H1 (cell line): ENCODE measurements at regions not wholly inside any gene's neighbourhood (a gene's known extent, or its start where the extent isn't known, plus 50 kb on each side); places are given as distances from the start of the nearest gene placed in this dataset.

ENCODE experiments used
- CTCF ChIA-PET: fragments of 300-600 bp; sonication (Branson Sonifier 250); formaldehyde crosslinking; loops from one replicate; lab custom pipeline; 2021; ENCODE audit not compliant: partially characterized antibody; lab: Charles Lee
- POLR2A ChIA-PET: fragments of 300-600 bp; sonication (Branson Sonifier 250); formaldehyde crosslinking; loops from one replicate; lab custom pipeline; 2021; ENCODE audit warnings: inconsistent platforms; ENCODE audit not compliant: partially characterized antibody; lab: Charles Lee
- DNase-seq, 2 experiments: peaks; one replicate each; pipeline versions ENCODE4 v3.0.0 to v3.0.0-alpha.2; 2010 to 2022; ENCODE audit warnings: low spot score in 2 of 2, low read depth in 1 of 2, mixed read lengths in 1 of 2
- FAIRE-seq: peaks from 2 replicates; lab custom pipeline; 2011; peaks lifted over from hg19 to GRCh38; lab: Jason Lieb, UNC
- H2AFZ ChIP-seq: 2 replicates; pipeline ENCODE4 v1.8.1; 2012; ENCODE audit warnings: low read length, inconsistent platforms
- H2AK5ac ChIP-seq: 2 replicates; pipeline ENCODE4 v1.6.1; 2013; ENCODE audit warnings: low read depth, low read length
- H2BK120ac ChIP-seq: replicated peaks from 2 replicates; pipeline ENCODE3; 2013; ENCODE audit warnings: low read depth, low read length, inconsistent platforms
- H2BK12ac ChIP-seq: 2 replicates; pipeline ENCODE4 v1.6.1; 2013; ENCODE audit warnings: low read depth, low read length
- H2BK15ac ChIP-seq: 2 replicates; pipeline ENCODE4 v1.6.1; 2013; ENCODE audit warnings: low read length
- H2BK20ac ChIP-seq: 2 replicates; pipeline ENCODE4 v1.6.1; 2013; ENCODE audit warnings: low read length
- H2BK5ac ChIP-seq: 2 replicates; pipeline ENCODE4 v1.6.1; 2013; ENCODE audit warnings: low read depth, low read length
- H3K14ac ChIP-seq: 2 replicates; pipeline ENCODE4 v1.6.1; 2013; ENCODE audit warnings: inconsistent platforms; ENCODE audit not compliant: insufficient read length
- H3K18ac ChIP-seq: 2 replicates; pipeline ENCODE4 v1.6.1; 2013; ENCODE audit warnings: low read length; ENCODE audit errors: extremely low read depth
- H3K23ac ChIP-seq: 2 replicates; pipeline ENCODE4 v1.6.1; 2013; ENCODE audit warnings: inconsistent platforms; ENCODE audit not compliant: insufficient read length
- H3K23me2 ChIP-seq: 2 replicates; pipeline ENCODE4 v1.6.1; 2013; ENCODE audit warnings: low read depth, low read length
- H3K27ac ChIP-seq: 2 replicates; pipeline ENCODE4 v1.6.1; 2011; ENCODE audit warnings: low read depth, low read length, inconsistent platforms
- H3K27me3 ChIP-seq, 4 experiments: replicated peaks in 1 of 4; 1 replicate in 1 of 4; 2 replicates in 3 of 4; pipeline versions ENCODE4 v1.6.1 to v1.8.1; 2011 to 2013; ENCODE audit warnings: low read length in 3 of 4, mild to moderate bottlenecking in 3 of 4, inconsistent platforms in 2 of 4, mixed read lengths in 2 of 4, moderate library complexity in 1 of 4; ENCODE audit not compliant: control insufficient read depth in 3 of 4, insufficient read depth in 3 of 4; ENCODE audit errors: extremely low read depth in 1 of 4
- H3K36me3 ChIP-seq, 4 experiments: 2 replicates each; pipeline versions ENCODE4 v1.6.1 to v1.8.1; 2011 to 2013; ENCODE audit warnings: mild to moderate bottlenecking in 4 of 4, low read length in 3 of 4, moderate library complexity in 2 of 4, control low read depth in 1 of 4, inconsistent platforms in 1 of 4; ENCODE audit not compliant: insufficient read depth in 4 of 4, control insufficient read depth in 2 of 4
- H3K4ac ChIP-seq: replicated peaks from 2 replicates; pipeline ENCODE3; 2013; ENCODE audit warnings: low read length, low read depth, mixed read lengths, inconsistent platforms; ENCODE audit not compliant: insufficient read length
- H3K4me1 ChIP-seq, 4 experiments: replicated peaks in 1 of 4; 1 replicate in 1 of 4; 2 replicates in 3 of 4; pipeline versions ENCODE4 v1.6.1 to v1.8.1; 2011 to 2013; ENCODE audit warnings: low read length in 3 of 4, inconsistent platforms in 2 of 4, mixed read lengths in 1 of 4; ENCODE audit not compliant: insufficient read depth in 4 of 4, control insufficient read depth in 3 of 4
- H3K4me2 ChIP-seq, 2 experiments: 2 replicates each; pipeline versions ENCODE4 v1.6.1 to v1.8.1; 2011 to 2013; ENCODE audit warnings: low read depth in 2 of 2, low read length in 2 of 2, control low read depth in 1 of 2, inconsistent platforms in 1 of 2, mild to moderate bottlenecking in 1 of 2; ENCODE audit not compliant: insufficient read depth in 1 of 2
- H3K4me3 ChIP-seq, 4 experiments: fragments of 200-600, 300-600 bp in 1 of 4; sonication (generic), shearing (Covaris generic), sonication (Bioruptor Twin) in 1 of 4; 2 replicates each; pipeline versions ENCODE4 v1.5.1 to v1.8.1; 2011 to 2016; ENCODE audit warnings: low read length in 4 of 4, low read depth in 3 of 4, control low read depth in 2 of 4, inconsistent platforms in 2 of 4, mild to moderate bottlenecking in 2 of 4, mixed read lengths in 1 of 4, moderate library complexity in 1 of 4; ENCODE audit not compliant: insufficient read depth in 2 of 4; ENCODE audit errors: extremely low read depth in 1 of 4
- H3K56ac ChIP-seq: replicated peaks from 2 replicates; pipeline ENCODE3; 2013; ENCODE audit warnings: low read depth, mild to moderate bottlenecking, mixed read lengths, low read length, inconsistent platforms; ENCODE audit not compliant: insufficient read length
- H3K79me1 ChIP-seq: 2 replicates; pipeline ENCODE4 v1.6.1; 2013; ENCODE audit warnings: low read depth, low read length, control low read depth
- H3K79me2 ChIP-seq, 2 experiments: 2 replicates each; pipeline versions ENCODE4 v1.6.1 to v1.8.1; 2012 to 2013; ENCODE audit warnings: low read length in 2 of 2, mild to moderate bottlenecking in 2 of 2, inconsistent platforms in 1 of 2; ENCODE audit not compliant: insufficient read depth in 2 of 2, control insufficient read depth in 1 of 2
- H3K9ac ChIP-seq, 4 experiments: replicated peaks in 1 of 4; 1 replicate in 1 of 4; 2 replicates in 3 of 4; pipeline versions ENCODE4 v1.6.1 to v1.8.1; 2011 to 2013; ENCODE audit warnings: low read depth in 3 of 4, low read length in 3 of 4, control low read depth in 2 of 4, mild to moderate bottlenecking in 2 of 4, moderate library complexity in 2 of 4, inconsistent platforms in 1 of 4; ENCODE audit errors: extremely low read depth in 1 of 4
- H3K9me3 ChIP-seq, 2 experiments: 2 replicates each; pipeline versions ENCODE4 v1.6.1 to v1.8.1; 2012 to 2013; ENCODE audit warnings: mild to moderate bottlenecking in 2 of 2, moderate library complexity in 2 of 2, control low read depth in 1 of 2, inconsistent platforms in 1 of 2, low read depth in 1 of 2, low read length in 1 of 2, mixed read lengths in 1 of 2; ENCODE audit not compliant: insufficient read depth in 2 of 2
- H4K20me1 ChIP-seq, 2 experiments: replicated peaks in 1 of 2; 2 replicates each; pipeline versions ENCODE3 to v1.8.1; 2011 to 2013; ENCODE audit warnings: inconsistent platforms in 2 of 2, low read length in 2 of 2, mild to moderate bottlenecking in 1 of 2; ENCODE audit not compliant: insufficient read depth in 2 of 2, control insufficient read depth in 1 of 2
- H4K5ac ChIP-seq: 2 replicates; pipeline ENCODE4 v1.6.1; 2013; ENCODE audit warnings: low read length, low read depth, mixed read lengths, inconsistent platforms; ENCODE audit not compliant: insufficient read length
- H4K8ac ChIP-seq: 2 replicates; pipeline ENCODE4 v1.8.0; 2013; ENCODE audit warnings: mild to moderate bottlenecking, moderate library complexity, low read length, inconsistent platforms; ENCODE audit not compliant: insufficient read depth; ENCODE audit errors: extremely low read depth
- H4K91ac ChIP-seq: replicated peaks from 2 replicates; pipeline ENCODE3; 2013; ENCODE audit warnings: low read length, mixed read lengths, inconsistent platforms; ENCODE audit not compliant: insufficient read length
- BRCA1 ChIP-seq: IDR thresholded peaks from 2 replicates; pipeline ENCODE4 v1.6.1; 2012; ENCODE audit warnings: low read depth, low read length, improper control_type of control experiment
- CHD2 ChIP-seq: IDR thresholded peaks from 2 replicates; pipeline ENCODE4 v1.6.1; 2012; ENCODE audit warnings: low read length, improper control_type of control experiment
- CTBP2 ChIP-seq: IDR thresholded peaks from 2 replicates; pipeline ENCODE4 v1.7.0; 2011; ENCODE audit warnings: borderline replicate concordance, mild to moderate bottlenecking, moderate library complexity, mixed read lengths, low read length; ENCODE audit not compliant: insufficient read depth, insufficient read length
- EP300 ChIP-seq, 2 experiments: IDR thresholded peaks; 1 replicate in 1 of 2; 2 replicates in 1 of 2; pipeline ENCODE4 v1.6.1; 2011 to 2012; ENCODE audit warnings: low read depth in 2 of 2, low read length in 2 of 2, mild to moderate bottlenecking in 2 of 2, borderline replicate concordance in 1 of 2, inconsistent platforms in 1 of 2, moderate library complexity in 1 of 2
- SIN3A ChIP-seq, 2 experiments: IDR thresholded peaks in 1 of 2; conservative IDR thresholded peaks in 1 of 2; 2 replicates each; pipeline ENCODE4 v1.6.1; 2011 to 2012; ENCODE audit warnings: low read length in 2 of 2, improper control_type of control experiment in 1 of 2, low read depth in 1 of 2, mild to moderate bottlenecking in 1 of 2
- WGBS, 2 experiments: shearing (Covaris generic) in 1 of 2; methylation state at CpG; one replicate each; pipeline versions ENCODE4 v1.1.6 to v1.1.7; 2013 to 2015; ENCODE audit warnings: low lambda C conversion rate in 2 of 2, mixed read lengths in 2 of 2, inconsistent platforms in 1 of 2, low coverage in 1 of 2, missing lambda C conversion rate in 1 of 2; ENCODE audit not compliant: insufficient replicate concordance in 2 of 2, insufficient coverage in 1 of 2, insufficient read length in 1 of 2; ENCODE audit errors: extremely low coverage in 1 of 2, missing lambda C conversion rate in 1 of 2; 5-methylcytosine and 5-hydroxymethylcytosine counted together

- H4K8ac ChIP-seq: no peak overlapping the region
- H3K18ac ChIP-seq: no peak overlapping the region
- no peak overlapping the region for H2AK5ac ChIP-seq
- FAIRE-seq (no peak), DNase-seq (no peak)
- no peak overlapping the region for H2AFZ ChIP-seq
- no peak overlapping the region for H3K4me2 ChIP-seq
- H3K9me3 ChIP-seq: no peaks in the 10 kb centered on the region
- H2BK5ac ChIP-seq: no peak overlapping the region
- H3K27ac ChIP-seq: no peak overlapping the region
- 94% methylated on average over 3 of the region's 3 CpGs; no CpG with 5 or more reads in 1 of the 2 experiments for WGBS, 2 experiments
- ChIA-PET CTCF (interaction anchor here (0.6 kb wide), 1 partner anchor 157 kb away, joined by 3 read pairs; no protein-coding TSS in a partner anchor), POLR2A (no interaction called here)
- H3K23me2 ChIP-seq: no peaks in the 10 kb centered on the region
- H2BK12ac ChIP-seq: no peak overlapping the region
- TF ChIP-seq EP300 (IDR thresholded peaks at IDR 0.05; ENCODE audit: borderline replicate concordance in 1 of 2, low read depth in 2 of 2, low read length in 2 of 2) (no peak), SIN3A (conservative IDR thresholded peaks at IDR 0.05 in 1 of 2, IDR thresholded peaks at IDR 0.05 in 1 of 2; ENCODE audit: low read depth in 1 of 2, low read length in 2 of 2) (no peak), BRCA1 (no peak), CTBP2 (no peak), CHD2 (no peak)
- H4K5ac ChIP-seq: no peak overlapping the region
- no peak overlapping the region for H2BK15ac ChIP-seq
- no peaks in the 10 kb centered on the region for H3K36me3 ChIP-seq
- H3K4me3 ChIP-seq: no peak overlapping the region
- H2BK20ac ChIP-seq: no peak overlapping the region
- no peaks in the 10 kb centered on the region for H3K79me1 ChIP-seq
- no peak overlapping the region for H3K4ac ChIP-seq
- no peaks in the 10 kb centered on the region for H3K4me1 ChIP-seq
- H3K27me3 ChIP-seq: no peaks in the 10 kb centered on the region
- H3K56ac ChIP-seq: no peak overlapping the region
- H3K23ac ChIP-seq: no peak overlapping the region
- H3K79me2 ChIP-seq: no peaks in the 10 kb centered on the region
- no peak overlapping the region for H3K9ac ChIP-seq
- H4K91ac ChIP-seq: no peak overlapping the region
- H4K20me1 ChIP-seq: no peaks in the 10 kb centered on the region
- no peak overlapping the region for H3K14ac ChIP-seq
- no peak overlapping the region for H2BK120ac ChIP-seq
Observed at GRCh38 chr1:195188821-195189220, 1419.4 kb downstream of the KCNT2 start.
